Mesothelial cell of epicardium (in vitro differentiated cells): ENCODE measurements at regions not wholly inside any gene's neighbourhood (a gene's known extent, or its start where the extent isn't known, plus 50 kb on each side); places are given as distances from the start of the nearest gene placed in this dataset.

Experiments
- DNase-seq, 2 experiments: peaks; one replicate each; pipeline ENCODE4 v3.0.0; 2021; ENCODE audit warnings: low spot score in 2 of 2; ENCODE audit not compliant: unreplicated experiment in 2 of 2
- H3K27ac Mint-ChIP-seq: 2 replicates; pipeline ENCODE4 v1.8.0; 2021; ENCODE audit warnings: mixed read lengths
- H3K27me3 Mint-ChIP-seq: 2 replicates; pipeline ENCODE4 v1.8.0; 2021; ENCODE audit warnings: low read depth, mixed read lengths
- H3K36me3 Mint-ChIP-seq: 2 replicates; pipeline ENCODE4 v1.8.0; 2021; ENCODE audit warnings: mixed read lengths
- H3K4me1 Mint-ChIP-seq: 2 replicates; pipeline ENCODE4 v1.8.0; 2021; ENCODE audit warnings: mixed read lengths
- H3K4me3 Mint-ChIP-seq: 2 replicates; pipeline ENCODE4 v1.8.0; 2021; ENCODE audit warnings: mild to moderate bottlenecking, moderate library complexity, mixed read lengths
- H3K9me3 Mint-ChIP-seq: 2 replicates; pipeline ENCODE4 v1.8.0; 2021; ENCODE audit warnings: mixed read lengths
- CTCF ChIP-seq: fragments of 200-600 bp; sonication (generic); IDR thresholded peaks from one replicate; pipeline ENCODE4 v1.5.0; 2021; ENCODE audit warnings: antibody characterized with exemption; ENCODE audit not compliant: unreplicated experiment

- H3K4me1 Mint-ChIP-seq, result no peaks in the 10 kb centered on the region
- TF ChIP-seq CTCF, result no peak
- H3K27me3 Mint-ChIP-seq, result peaks cover 2% of the 10 kb centered on the region
- H3K9me3 Mint-ChIP-seq, result peaks cover 4% of the 10 kb centered on the region
- no peaks in the 10 kb centered on the region for H3K36me3 Mint-ChIP-seq
- DNase-seq, result no peak
- H3K27ac Mint-ChIP-seq, result no peak overlapping the region
- no peak overlapping the region for H3K4me3 Mint-ChIP-seq
Observed at GRCh38 chr9:117873664-117874063, 169.5 kb downstream of the TLR4 start.

GRCh38 chr9:117875886-117876285 is 171.7 kb downstream of the TLR4 start:
- no peaks in the 10 kb centered on the region for H3K4me1 Mint-ChIP-seq
- no peak for TF ChIP-seq CTCF
- H3K27me3 Mint-ChIP-seq, result peaks cover 2% of the 10 kb centered on the region
- peaks cover 4% of the 10 kb centered on the region for H3K9me3 Mint-ChIP-seq
- H3K36me3 Mint-ChIP-seq, result no peaks in the 10 kb centered on the region
- no peak overlapping the region for H3K4me3 Mint-ChIP-seq
- DNase-seq, result no peak
- no peak overlapping the region for H3K27ac Mint-ChIP-seq

- Mint-ChIP-seq H3K4me1 (no peaks in the 10 kb centered on the region), H3K9me3 (peaks cover 4% of the 10 kb centered on the region), H3K27me3 (no peaks in the 10 kb centered on the region), H3K4me3 (no peak overlapping the region), H3K27ac (no peak overlapping the region), H3K36me3 (no peaks in the 10 kb centered on the region)
- TF ChIP-seq CTCF, result no peak
- no peak for DNase-seq
Observed at GRCh38 chr9:117882171-117882570, 178.0 kb downstream of the TLR4 start.

- H3K4me3 Mint-ChIP-seq, result no peak overlapping the region
- H3K9me3 Mint-ChIP-seq, result no peaks in the 10 kb centered on the region
- DNase-seq, result no peak
- H3K36me3 Mint-ChIP-seq, result no peaks in the 10 kb centered on the region
- TF ChIP-seq CTCF, result no peak
- H3K27ac Mint-ChIP-seq, result no peak overlapping the region
- no peaks in the 10 kb centered on the region for H3K4me1 Mint-ChIP-seq
- no peaks in the 10 kb centered on the region for H3K27me3 Mint-ChIP-seq
Observed at GRCh38 chr9:117886616-117887015, 182.4 kb downstream of the TLR4 start.

- Mint-ChIP-seq H3K36me3 (no peaks in the 10 kb centered on the region), H3K27ac (no peak overlapping the region), H3K27me3 (no peaks in the 10 kb centered on the region), H3K4me3 (no peak overlapping the region), H3K4me1 (no peaks in the 10 kb centered on the region), H3K9me3 (no peaks in the 10 kb centered on the region)
- no peak for DNase-seq
- no peak for TF ChIP-seq CTCF
Observed at GRCh38 chr9:117887383-117887782, 183.2 kb downstream of the TLR4 start.

- H3K4me1 Mint-ChIP-seq, result no peaks in the 10 kb centered on the region
- no peak overlapping the region for H3K4me3 Mint-ChIP-seq
- no peaks in the 10 kb centered on the region for H3K9me3 Mint-ChIP-seq
- TF ChIP-seq CTCF, result no peak
- no peak for DNase-seq
- H3K27me3 Mint-ChIP-seq, result no peaks in the 10 kb centered on the region
- no peaks in the 10 kb centered on the region for H3K36me3 Mint-ChIP-seq
- H3K27ac Mint-ChIP-seq, result no peak overlapping the region
Observed at GRCh38 chr9:117887941-117888340, 183.7 kb downstream of the TLR4 start.
